ENCODE measurements at regions not wholly inside any gene's neighbourhood (a gene's known extent, or its start where the extent isn't known, plus 50 kb on each side); places are given as distances from the start of the nearest gene placed in this dataset.

DNA sequence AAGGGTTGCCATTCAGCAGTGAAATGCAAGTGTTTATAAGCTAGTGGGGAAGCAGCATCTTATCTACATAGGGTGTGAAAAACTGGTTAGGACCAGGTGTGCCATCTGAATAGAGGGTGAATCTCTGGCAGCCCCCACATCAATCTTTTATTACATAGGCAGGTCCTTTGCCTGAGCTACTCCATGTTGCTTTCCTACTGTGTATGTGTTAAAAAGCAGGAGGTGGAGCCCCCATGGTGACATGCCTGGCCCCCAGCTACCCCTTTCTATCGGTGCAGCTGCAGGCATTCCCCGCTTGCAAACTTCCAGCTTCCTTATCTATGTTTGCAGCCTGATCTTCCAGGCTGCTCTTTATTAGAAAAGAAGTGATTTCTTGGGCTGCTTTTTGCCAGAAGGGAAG, 353.5 kb downstream of the SPATA31D1 start:
- no peaks in the 10 kb centered on the region for H3K27me3 ChIP-seq (ENCODE audit: insufficient read depth, low read length)
- ChIA-PET POLR2A (no interaction called here), CTCF (no interaction called here), RAD21 (ENCODE audit: low non-redundant PET in 1 of 2, low total read pairs in 2 of 2, uncharacterized antibody in 2 of 2, unreplicated experiment in 2 of 2) (no interaction called here)
- no peaks in the 10 kb centered on the region for H4K20me1 ChIP-seq (ENCODE audit: insufficient read depth)
- no peaks in the 10 kb centered on the region for H3K79me2 ChIP-seq (ENCODE audit: insufficient read depth, low read length)
- H3K9me3 ChIP-seq (ENCODE audit: control insufficient read depth in 1 of 2, insufficient read depth in 1 of 2, low read depth in 1 of 2, low read length in 2 of 2), result no peaks in the 10 kb centered on the region; a peak in 1 of 4 replicates
- TF ChIP-seq, protein P1, sequence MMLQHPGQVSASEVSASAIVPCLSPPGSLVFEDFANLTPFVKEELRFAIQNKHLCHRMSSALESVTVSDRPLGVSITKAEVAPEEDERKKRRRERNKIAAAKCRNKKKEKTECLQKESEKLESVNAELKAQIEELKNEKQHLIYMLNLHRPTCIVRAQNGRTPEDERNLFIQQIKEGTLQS (IDR thresholded peaks at IDR 0.05), result no peak
- TF ChIP-seq, protein P2, sequence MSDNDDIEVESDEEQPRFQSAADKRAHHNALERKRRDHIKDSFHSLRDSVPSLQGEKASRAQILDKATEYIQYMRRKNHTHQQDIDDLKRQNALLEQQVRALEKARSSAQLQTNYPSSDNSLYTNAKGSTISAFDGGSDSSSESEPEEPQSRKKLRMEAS (IDR thresholded peaks at IDR 0.05), result no peak
- TF ChIP-seq TCF7L2 (IDR thresholded peaks at IDR 0.05; ENCODE audit: borderline replicate concordance, extremely low read depth, insufficient read depth, insufficient read length), result no peak
- TF ChIP-seq, protein P3, sequence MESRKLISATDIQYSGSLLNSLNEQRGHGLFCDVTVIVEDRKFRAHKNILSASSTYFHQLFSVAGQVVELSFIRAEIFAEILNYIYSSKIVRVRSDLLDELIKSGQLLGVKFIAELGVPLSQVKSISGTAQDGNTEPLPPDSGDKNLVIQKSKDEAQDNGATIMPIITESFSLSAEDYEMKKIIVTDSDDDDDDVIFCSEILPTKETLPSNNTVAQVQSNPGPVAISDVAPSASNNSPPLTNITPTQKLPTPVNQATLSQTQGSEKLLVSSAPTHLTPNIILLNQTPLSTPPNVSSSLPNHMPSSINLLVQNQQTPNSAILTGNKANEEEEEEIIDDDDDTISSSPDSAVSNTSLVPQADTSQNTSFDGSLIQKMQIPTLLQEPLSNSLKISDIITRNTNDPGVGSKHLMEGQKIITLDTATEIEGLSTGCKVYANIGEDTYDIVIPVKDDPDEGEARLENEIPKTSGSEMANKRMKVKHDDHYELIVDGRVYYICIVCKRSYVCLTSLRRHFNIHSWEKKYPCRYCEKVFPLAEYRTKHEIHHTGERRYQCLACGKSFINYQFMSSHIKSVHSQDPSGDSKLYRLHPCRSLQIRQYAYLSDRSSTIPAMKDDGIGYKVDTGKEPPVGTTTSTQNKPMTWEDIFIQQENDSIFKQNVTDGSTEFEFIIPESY (IDR thresholded peaks at IDR 0.05; ENCODE audit: extremely low read depth, insufficient replicate concordance, low read length), result no peak
- no peak for TF ChIP-seq POLR2A (IDR thresholded peaks at IDR 0.05; ENCODE audit: borderline replicate concordance, extremely low read depth, insufficient read depth, insufficient read length)
- no peak overlapping the region for H3K4me3 ChIP-seq (replicated peaks in 1 of 2; ENCODE audit: low read depth in 1 of 2, low read length in 2 of 2)
- H3K9me2 ChIP-seq (ENCODE audit: insufficient read depth), result no peaks in the 10 kb centered on the region
- intact Hi-C loops (cut with micrococcal nuclease), result no loop called here
- BruUV-seq (replicated peaks), result no TSS peak
- H3K4me2 ChIP-seq (ENCODE audit: low read length), result no peak overlapping the region
- H3K4me1 ChIP-seq (ENCODE audit: control insufficient read depth in 1 of 2, insufficient read depth in 2 of 2, low read length in 2 of 2), result no peaks in the 10 kb centered on the region
- DNase-seq (ENCODE audit: low read depth, low spot score) (no peak), ATAC-seq (no peak)
- no peak overlapping the region for H3K9ac ChIP-seq (ENCODE audit: low read length)
- no peaks in the 10 kb centered on the region for H3K36me3 ChIP-seq (ENCODE audit: control insufficient read depth in 1 of 2, insufficient read depth in 2 of 2, low read length in 2 of 2)
- no peak overlapping the region for H2AFZ ChIP-seq (ENCODE audit: low read depth, low read length, poor library complexity, severe bottlenecking)
- no peak overlapping the region for H3K27ac ChIP-seq (ENCODE audit: low read depth, low read length)

DNA sequence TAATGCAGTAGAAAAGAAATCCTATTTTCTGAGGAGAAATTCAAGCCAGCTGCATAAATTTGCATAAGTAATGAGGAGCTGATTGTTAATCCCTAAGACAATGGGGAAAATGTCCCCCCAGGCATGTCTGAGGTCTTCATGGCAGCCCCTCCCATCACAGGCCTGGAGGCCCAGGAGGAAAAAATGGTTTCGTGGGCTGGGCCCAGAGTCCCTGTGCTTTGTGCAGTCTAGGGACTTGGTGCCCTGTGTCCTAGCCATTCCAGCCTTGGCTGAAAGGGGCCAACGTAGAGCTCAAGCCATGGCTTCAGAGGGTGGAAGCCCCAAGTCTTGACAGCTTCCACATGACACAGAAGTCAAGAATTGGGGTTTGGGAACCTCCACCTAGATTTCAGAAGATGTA, 357.5 kb downstream of the SPATA31D1 start:
- Histone ChIP-seq H3K27me3 (ENCODE audit: insufficient read depth, low read length) (no peaks in the 10 kb centered on the region), H3K4me3 (replicated peaks in 1 of 2; ENCODE audit: low read depth in 1 of 2, low read length in 2 of 2) (no peak overlapping the region), H3K27ac (ENCODE audit: low read depth, low read length) (no peak overlapping the region), H3K79me2 (ENCODE audit: insufficient read depth, low read length) (no peaks in the 10 kb centered on the region), H3K4me2 (ENCODE audit: low read length) (no peak overlapping the region), H2AFZ (ENCODE audit: low read depth, low read length, poor library complexity, severe bottlenecking) (no peak overlapping the region), H3K9me2 (ENCODE audit: insufficient read depth) (no peaks in the 10 kb centered on the region), H4K20me1 (ENCODE audit: insufficient read depth) (no peaks in the 10 kb centered on the region), H3K4me1 (ENCODE audit: control insufficient read depth in 1 of 2, insufficient read depth in 2 of 2, low read length in 2 of 2) (no peaks in the 10 kb centered on the region), H3K9ac (ENCODE audit: low read length) (no peak overlapping the region), H3K9me3 (ENCODE audit: control insufficient read depth in 1 of 2, insufficient read depth in 1 of 2, low read depth in 1 of 2, low read length in 2 of 2) (peaks cover 0 to 8% of the 10 kb centered on the region in 2 experiments; a peak in 1 of 4 replicates), H3K36me3 (ENCODE audit: control insufficient read depth in 1 of 2, insufficient read depth in 2 of 2, low read length in 2 of 2) (no peaks in the 10 kb centered on the region)
- no peak for TF ChIP-seq JUND (IDR thresholded peaks at IDR 0.05)
- no peak for TF ChIP-seq POLR2A (IDR thresholded peaks at IDR 0.05; ENCODE audit: borderline replicate concordance, extremely low read depth, insufficient read depth, insufficient read length)
- ChIA-PET POLR2A (no interaction called here), CTCF (no interaction called here), RAD21 (ENCODE audit: low non-redundant PET in 1 of 2, low total read pairs in 2 of 2, uncharacterized antibody in 2 of 2, unreplicated experiment in 2 of 2) (no interaction called here)
- DNase-seq (ENCODE audit: low read depth, low spot score), result no peak
- intact Hi-C loops (cut with micrococcal nuclease), result no loop called here
- no TSS peak for BruUV-seq (replicated peaks)
- no peak for ATAC-seq
